GM18951 (cell line): ENCODE measurements at regions not wholly inside any gene's neighbourhood (a gene's known extent, or its start where the extent isn't known, plus 50 kb on each side); places are given as distances from the start of the nearest gene placed in this dataset.

Source experiments
- POLR2A ChIP-seq: IDR thresholded peaks from 4 replicates; pipeline ENCODE4 v1.6.1; 2011; ENCODE audit warnings: mild to moderate bottlenecking; ENCODE audit not compliant: insufficient read length, insufficient read depth; ENCODE audit errors: extremely low read depth
- in situ Hi-C: fragments of 300-500 bp; cut with MboI; formaldehyde crosslinking; loops from one replicate; pipeline ENCODE4 v1.12.0; 2022; ENCODE audit warnings: low sequenced_read_pairs, mixed read lengths, inconsistent platforms; ENCODE audit not compliant: unreplicated experiment

DNA sequence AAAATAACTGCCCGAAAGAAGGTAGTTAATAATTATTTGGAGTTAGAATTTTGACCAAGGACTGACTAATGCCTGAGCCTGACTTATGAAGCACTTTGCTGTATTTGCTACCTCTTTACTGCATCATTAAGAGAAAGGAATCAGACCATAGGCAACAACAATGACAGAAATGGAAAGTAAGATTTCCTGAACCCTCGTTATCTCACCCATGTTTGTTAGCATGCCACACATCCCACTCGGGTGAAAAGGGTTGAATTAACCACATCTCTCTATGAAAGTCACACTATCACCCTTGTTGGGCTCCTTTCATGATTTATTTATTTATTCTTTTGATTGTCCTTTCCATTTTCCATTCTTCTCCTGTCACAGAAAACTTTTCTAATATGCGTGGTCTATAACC, 59.6 kb downstream of the OLIG3 start:
- in situ Hi-C loops, result no loop called here
- TF ChIP-seq POLR2A, result no peak

DNA sequence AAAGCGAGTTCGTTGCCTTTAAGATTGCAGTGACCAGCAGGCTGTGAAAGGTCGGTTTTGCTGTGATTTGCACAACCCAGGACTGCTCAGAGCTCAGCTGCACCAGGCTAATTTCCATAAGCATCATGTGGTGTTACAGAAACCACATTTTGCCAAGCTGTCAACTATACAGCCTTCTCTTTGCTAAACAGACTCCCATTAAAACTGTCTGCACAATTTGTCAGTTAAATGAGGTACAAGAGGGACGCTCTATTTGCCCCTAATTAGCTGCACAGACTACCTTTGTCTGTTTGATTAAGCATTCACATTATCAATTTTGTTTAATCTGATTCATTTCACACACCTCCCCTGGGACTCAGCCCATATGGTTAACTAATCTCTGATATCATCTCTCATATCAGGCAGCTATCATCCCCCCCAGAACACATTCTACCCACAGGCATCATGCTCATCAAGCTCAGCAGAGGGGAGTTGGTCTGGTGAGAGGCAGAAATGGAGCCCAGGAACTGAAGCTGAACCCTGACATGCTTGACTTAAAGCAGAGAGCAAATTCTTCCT, 62.1 kb downstream of the OLIG3 start:
- TF ChIP-seq POLR2A, result no peak
- in situ Hi-C loops, result no loop called here

DNA sequence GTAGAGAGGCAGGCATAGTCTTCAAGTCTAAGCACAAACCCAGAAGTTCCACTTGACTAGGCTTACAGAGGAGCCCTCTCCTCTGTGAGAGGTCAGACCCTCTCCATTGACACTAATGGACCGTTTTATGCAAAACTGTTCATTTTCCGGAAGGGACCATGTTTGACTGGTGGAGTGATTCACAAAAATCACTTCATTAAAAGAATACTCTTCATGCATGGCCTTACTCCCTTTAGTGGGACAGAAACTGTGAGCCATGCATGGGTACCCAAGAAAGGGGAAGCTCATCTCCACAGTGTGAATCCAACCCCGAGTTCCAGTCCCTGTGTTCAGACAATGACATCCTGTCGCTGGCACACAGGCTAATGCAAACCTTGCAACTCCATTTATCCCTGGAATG, 63.2 kb downstream of the OLIG3 start:
- TF ChIP-seq POLR2A, result no peak
- in situ Hi-C loops, result no loop called here

DNA sequence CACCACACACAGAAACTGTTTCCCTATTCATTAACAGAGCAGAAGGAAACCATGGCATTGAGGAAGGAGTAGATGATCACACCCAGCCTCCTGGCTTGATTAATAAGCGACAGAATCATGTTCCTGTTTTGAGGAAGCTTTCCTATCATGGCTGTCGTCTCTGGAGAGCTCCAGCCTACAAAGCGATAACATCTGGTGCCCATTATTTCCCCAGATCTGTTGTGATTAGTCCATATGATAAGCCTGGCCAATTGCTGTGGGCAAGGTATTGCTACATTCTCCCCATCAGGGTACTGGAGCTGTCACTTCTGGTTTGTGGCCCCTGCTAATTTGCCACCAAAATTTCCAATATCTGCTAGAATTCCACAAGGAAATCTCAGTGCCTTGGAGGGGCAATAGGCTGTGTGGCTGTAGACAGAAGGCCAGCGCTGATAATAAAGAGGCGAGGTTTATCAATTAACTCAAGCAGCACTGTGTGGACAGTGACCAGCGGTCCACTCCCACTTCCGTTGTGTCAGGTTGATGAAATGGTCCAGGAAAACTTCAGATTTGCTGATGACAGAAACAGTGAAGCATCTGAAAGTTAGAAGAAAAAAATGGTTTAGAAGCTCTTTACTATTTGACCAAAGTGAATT, 66.4 kb downstream of the OLIG3 start:
- in situ Hi-C loops, result no loop called here
- TF ChIP-seq POLR2A, result no peak

DNA sequence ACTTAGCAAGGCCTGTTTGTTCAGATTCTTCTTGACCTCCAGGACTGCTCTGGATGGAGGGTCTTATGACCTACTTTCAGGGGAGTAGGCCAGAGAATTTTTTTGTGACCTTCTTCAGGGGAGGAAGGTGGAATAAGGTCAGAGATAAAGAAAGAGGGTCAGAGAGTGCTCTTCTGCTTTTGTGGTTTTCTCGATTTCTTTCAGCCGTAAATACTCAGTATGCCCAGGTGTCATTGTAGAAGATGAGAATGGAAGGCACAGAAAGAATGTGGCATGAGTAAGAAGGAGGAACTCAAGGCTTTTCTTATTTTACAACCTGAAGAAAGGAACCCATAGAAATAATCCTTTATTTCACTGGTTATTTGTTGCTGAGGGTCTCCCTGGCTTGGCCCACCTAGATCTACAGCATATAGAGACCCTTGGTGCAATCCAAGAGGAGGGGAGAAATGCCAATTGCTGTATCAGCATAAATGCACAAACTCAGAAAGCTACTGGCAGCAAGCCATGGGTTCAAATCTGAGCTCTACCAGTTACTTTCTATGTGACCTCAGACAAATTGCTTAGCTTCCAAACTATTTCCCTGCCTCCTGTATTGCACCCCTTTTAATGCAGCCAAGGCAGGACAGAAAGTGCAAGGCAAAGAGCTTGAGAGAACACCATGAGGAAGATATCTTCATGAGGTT, 68.0 kb downstream of the OLIG3 start:
- in situ Hi-C loops, result no loop called here
- TF ChIP-seq POLR2A, result no peak

DNA sequence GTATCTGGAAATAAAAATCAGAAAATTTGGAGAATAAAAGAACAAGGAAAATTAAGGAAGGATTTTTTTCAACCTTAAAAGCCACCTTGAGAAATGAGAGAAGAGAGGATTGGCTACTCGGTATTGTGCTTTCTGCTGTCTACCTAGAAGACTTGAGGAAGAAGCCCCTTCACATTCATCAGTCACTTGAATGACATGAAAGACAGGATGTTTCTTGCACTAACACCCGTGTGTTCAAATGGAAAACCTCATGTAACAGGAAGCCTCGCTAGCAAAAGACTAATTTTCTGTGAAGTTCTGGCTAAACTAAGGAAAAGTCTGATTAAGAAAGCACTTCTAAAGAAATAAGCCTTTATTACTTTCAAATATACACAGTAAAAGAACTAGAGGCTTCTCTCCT, 69.9 kb downstream of the OLIG3 start:
- in situ Hi-C loops, result no loop called here
- TF ChIP-seq POLR2A, result no peak

DNA sequence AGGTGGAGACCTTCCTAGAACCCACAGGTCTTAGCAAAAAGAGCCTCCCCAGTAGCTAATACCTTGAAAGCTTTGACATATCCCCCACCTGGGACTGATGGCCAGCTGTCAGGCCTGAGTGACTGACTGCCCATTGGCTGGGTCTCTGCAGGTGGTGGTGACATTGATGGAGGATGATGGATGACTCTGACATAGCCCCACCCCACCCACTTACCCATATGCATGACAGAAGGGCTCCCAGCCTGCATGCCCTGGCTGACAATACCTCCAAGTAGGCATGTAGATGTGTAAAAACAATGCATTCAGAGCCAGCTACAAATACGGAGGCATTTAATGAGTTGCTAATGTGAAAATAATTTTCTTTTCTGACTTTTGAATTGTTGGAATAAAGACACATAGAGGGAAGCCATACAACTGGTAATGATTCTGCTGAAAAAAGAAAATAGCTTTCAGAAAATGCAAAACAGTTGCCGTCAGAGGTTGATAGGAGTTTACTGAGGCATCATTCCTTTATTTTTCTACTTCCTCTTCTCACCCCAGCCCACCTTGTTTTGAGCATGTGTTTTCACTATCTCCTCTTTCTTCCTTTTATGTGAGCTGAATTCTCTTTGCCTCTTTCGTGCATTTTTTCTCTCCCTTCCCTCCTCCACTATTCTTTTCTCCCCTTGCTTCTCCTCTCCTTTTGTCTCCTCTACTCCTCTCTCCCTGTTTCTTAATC, 70.6 kb downstream of the OLIG3 start:
- in situ Hi-C loops, result no loop called here
- no peak for TF ChIP-seq POLR2A

DNA sequence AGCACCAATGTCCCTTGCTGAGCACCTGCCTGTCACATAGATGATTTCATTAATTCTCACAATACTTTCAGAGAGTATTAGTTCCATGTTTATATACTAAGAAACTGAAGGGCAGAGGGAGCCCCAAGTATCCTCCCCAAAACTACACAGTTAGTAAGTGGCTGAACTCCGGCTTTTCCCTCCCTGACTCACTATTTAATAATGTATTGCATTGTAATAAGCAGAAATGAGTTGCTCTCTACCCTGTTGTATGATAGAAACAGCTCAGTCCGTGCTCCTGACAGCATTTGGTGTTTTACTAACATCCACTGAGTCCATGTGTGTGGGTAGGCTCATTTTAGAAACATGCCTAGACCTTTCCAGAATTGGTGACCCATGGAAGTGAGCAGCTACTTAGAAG, 76.8 kb downstream of the OLIG3 start:
- in situ Hi-C loops, result no loop called here
- no peak for TF ChIP-seq POLR2A

DNA sequence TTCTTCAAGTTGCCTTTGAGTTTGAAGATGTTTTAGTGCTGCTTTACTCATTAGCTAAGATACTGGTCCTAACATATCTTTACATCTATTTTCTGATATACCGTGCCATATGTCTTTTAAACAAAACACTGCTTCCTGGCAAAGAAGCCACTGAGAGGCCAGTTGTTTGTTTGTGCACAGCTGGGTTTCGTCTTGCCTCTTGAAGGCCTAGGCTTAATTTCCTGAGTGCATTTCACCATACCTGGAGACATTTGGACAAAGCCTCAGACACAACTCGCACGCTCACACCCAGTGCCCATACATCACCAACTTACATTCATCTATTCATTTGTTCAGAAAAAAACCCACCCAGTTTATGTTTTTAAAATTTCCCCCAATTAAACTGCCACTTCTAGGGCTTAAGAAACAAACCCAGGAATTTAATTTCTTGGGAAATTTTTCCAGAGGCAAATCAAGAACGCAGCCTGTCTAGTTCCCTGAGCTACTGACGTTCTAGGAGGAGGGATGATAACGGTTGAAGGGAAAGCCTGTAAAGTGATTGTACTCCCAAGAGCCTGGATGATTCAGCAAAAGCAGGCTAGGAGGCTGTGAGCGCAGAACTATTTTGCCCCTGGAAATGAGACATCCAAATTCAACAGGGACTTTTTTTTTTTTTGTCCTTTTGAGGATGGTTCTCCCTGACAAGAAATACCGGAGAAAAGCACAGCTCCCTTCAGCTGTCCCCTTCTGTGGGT, 77.7 kb downstream of the OLIG3 start:
- TF ChIP-seq POLR2A, result no peak

DNA sequence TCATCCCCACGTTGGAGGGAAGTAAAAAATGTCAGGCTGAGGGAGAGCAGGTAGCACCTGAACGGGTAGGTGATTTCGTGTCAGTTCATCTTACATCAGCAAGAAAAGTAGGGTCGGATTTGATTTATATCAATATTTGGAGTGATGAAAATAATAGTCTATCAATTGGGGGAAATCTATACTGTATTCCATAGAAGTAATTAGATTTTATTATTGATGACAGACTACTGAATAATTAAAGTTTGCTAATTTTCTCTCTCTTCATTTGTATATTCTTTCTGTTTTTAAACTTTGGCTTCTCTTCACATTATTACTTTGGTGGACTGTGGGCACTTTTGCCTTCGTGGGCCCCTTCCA, 78.4 kb downstream of the OLIG3 start:
- in situ Hi-C loops, result no loop called here
- no peak for TF ChIP-seq POLR2A

More for the DNA sequence above, 77.7 kb downstream of the OLIG3 start:
- in situ Hi-C loops, result no loop called here

DNA sequence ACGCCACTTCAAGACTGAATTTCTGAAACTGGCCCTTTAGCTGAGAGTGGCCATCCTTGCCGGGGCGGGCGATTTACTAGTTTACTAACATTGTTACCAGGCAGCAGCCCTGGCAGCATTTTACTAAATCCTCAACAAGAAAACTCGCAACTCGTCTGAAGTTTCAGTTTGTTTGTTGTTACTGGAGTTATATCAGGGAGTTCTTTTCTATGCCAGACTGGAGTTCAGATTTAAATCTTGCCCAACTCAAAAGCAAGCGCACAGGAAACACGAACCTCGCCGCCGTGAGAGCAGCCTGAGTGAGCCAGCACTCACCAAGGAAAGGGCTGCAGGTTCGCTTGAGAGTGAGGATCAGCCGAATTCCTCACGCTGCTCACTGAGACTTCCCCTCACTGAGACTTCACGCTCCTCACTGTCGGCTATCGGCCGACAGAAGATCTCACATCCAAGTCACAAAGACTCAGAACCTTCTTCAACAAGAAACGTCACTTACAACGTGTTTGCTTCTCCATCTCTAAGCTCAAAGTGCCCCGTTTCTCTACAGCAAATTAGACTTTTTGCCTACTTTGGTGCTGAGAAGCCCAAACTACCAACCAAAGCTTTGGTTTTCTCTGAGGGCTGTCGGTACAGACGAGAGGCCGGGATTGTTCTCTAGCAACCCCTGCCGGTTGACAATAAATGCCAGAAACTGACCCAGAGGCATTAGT, 78.9 kb downstream of the OLIG3 start:
- in situ Hi-C loops, result no loop called here
- no peak for TF ChIP-seq POLR2A

DNA sequence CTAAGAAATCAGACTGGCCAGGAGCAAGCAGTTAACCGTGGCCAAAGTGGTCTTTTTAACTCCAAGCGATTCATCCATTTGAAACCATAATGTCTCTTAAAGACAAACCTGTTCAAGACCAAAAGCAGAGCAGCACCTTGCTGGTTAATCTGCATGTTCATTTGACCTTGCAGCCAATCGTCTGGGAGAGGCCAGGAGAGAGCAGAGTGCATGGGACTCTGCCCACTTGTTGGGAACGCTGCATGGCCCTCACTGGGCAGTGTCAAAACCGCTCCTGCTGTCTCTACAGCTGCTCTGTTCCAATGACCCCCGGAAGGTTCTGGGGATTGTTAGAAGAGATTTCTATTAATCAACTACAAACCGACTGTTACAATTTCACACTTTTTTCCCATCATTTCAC, 79.6 kb downstream of the OLIG3 start:
- in situ Hi-C loops, result no loop called here
- no peak for TF ChIP-seq POLR2A
